SK-N-MC (cell line): ENCODE measurements at regions not wholly inside any gene's neighbourhood (a gene's known extent, or its start where the extent isn't known, plus 50 kb on each side); places are given as distances from the start of the nearest gene placed in this dataset.

Source experiments
- DNase-seq: peaks from one replicate; pipeline ENCODE4 v3.0.0-alpha.2; 2011; ENCODE audit warnings: low read depth, low spot score
- H3K27ac ChIP-seq: fragments of 200-600 bp; sonication (generic); 2 replicates; pipeline ENCODE4 v1.5.1; 2016; ENCODE audit warnings: mixed run types
- H3K36me3 ChIP-seq: fragments of 200-600 bp; sonication (generic); 2 replicates; pipeline ENCODE4 v1.6.1; 2017; ENCODE audit warnings: antibody characterized with exemption, low read length, mixed read lengths; ENCODE audit not compliant: insufficient read depth
- H3K4me3 ChIP-seq: fragments of 200-600 bp; sonication (generic); 2 replicates; pipeline ENCODE4 v1.5.1; 2016
- H3K9ac ChIP-seq: fragments of 200-600 bp; sonication (generic); 2 replicates; pipeline ENCODE4 v1.8.0; 2017; ENCODE audit warnings: mixed run types, mixed read lengths; ENCODE audit not compliant: insufficient read length
- H3K9me3 ChIP-seq: fragments of 200-600 bp; sonication (generic); 2 replicates; pipeline ENCODE4 v1.6.1; 2017; ENCODE audit warnings: low read depth, mild to moderate bottlenecking, antibody characterized with exemption, low read length, moderate library complexity, mixed read lengths
- EZH2 ChIP-seq: fragments of 200-600 bp; sonication (generic); IDR thresholded peaks from one replicate; pipeline ENCODE4 v1.6.1; 2017; ENCODE audit warnings: antibody characterized with exemption
- FOXP2 ChIP-seq: optimal IDR thresholded peaks from 2 replicates; pipeline ENCODE3; 2011; ENCODE audit warnings: mild to moderate bottlenecking, moderate library complexity; ENCODE audit not compliant: insufficient read depth; ENCODE audit errors: extremely low read length, control extremely low read depth
- POLR2AphosphoS5 ChIP-seq: IDR thresholded peaks from 2 replicates; pipeline ENCODE4 v1.6.1; 2012; ENCODE audit warnings: mild to moderate bottlenecking, low read depth, low read length, borderline replicate concordance

DNA sequence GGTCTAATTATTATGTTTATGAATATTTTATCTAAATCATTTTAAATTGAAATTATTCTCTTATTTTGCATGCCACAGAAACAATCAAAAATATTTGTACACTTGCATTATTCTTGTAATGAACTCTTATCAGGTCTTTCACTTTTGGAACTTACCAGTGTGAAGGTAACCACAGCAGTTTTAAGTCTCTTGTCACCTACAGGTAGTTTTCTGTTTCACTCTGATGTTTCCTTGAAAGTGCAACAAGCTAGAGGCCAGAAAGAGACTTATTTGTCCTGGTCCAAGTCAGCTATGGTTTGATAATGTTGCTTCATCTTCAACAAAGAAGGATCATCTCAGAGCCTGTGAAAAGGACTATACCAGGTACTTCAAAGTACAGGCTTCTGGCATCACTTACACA lies 133.4 kb upstream of the NBEA start:
- DNase-seq: no peak
- no peak overlapping the region for H3K9ac ChIP-seq
- TF ChIP-seq POLR2AphosphoS5 (no peak), EZH2 (no peak), FOXP2 (no peak)
- no peak overlapping the region for H3K27ac ChIP-seq
- H3K36me3 ChIP-seq: no peaks in the 10 kb centered on the region
- no peaks in the 10 kb centered on the region for H3K9me3 ChIP-seq
- no peak overlapping the region for H3K4me3 ChIP-seq

DNA sequence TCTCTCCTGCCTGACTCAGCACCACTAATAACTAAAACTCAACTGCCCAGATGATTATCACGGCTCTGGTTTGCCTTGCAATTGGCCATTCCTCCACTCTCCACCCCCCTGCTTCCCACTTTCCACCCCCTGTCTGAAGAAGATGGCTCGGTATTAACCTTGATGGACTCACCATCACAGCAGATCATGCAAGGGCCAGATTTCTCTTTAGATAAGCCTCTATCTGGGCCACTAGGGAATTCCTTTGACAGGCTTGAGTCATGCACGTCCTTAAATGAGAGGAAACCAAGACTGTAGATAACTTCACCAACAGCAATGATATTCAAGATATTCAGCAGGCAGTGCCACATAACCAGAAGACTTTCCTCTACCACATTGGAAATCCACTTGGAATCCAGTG lies 131.1 kb upstream of the NBEA start:
- H3K9me3 ChIP-seq: no peaks in the 10 kb centered on the region
- TF ChIP-seq POLR2AphosphoS5 (no peak), EZH2 (no peak), FOXP2 (no peak)

GRCh38 chr13:34815526-34815925 lies 126.5 kb upstream of the NBEA start:
- H3K9me3 ChIP-seq: no peaks in the 10 kb centered on the region
- TF ChIP-seq EZH2 (no peak), POLR2AphosphoS5 (no peak), FOXP2 (no peak)
- peak overlapping the region; percentile 35 for H3K9ac ChIP-seq
- peak overlapping the region; percentile 96 for H3K27ac ChIP-seq
- DNase-seq: no peak
- no peaks in the 10 kb centered on the region for H3K36me3 ChIP-seq
- peak overlapping the region; percentile 65 for H3K4me3 ChIP-seq

More for the DNA sequence above, 131.1 kb upstream of the NBEA start:
- Histone ChIP-seq H3K27ac (no peak overlapping the region), H3K4me3 (no peak overlapping the region), H3K36me3 (no peaks in the 10 kb centered on the region), H3K9ac (no peak overlapping the region)
- no peak for DNase-seq

DNA sequence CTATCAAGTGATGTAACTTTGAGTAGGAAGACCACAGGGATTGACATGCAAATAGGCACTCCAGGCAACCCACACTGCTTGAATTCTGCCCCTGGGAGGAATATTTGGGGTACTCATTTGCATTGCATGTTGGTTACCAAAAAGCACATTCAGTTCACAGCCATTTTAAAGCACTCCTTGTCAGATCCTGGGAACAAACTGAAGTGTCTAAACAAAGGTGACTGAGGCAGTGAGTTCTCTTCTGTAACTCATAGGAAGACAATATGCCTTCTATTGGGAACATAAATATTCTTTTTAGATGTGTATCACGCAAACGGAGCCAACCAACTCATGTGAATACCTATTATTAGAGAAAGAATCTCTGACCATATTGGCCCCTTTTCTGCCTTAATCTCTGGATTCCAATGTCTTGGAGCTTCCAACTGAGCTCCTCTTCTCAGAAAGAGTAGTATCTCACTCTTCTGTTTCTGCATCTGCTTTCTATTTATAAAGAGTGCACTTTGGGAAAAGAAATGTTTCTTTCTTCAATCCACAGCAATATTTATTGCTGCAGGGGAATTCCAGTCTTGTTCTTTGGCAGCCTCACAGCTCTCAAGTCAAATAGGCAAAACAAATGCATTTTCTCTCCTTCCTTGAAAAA lies 125.7 kb upstream of the NBEA start:
- Histone ChIP-seq H3K9me3 (no peaks in the 10 kb centered on the region), H3K4me3 (peak overlapping the region; percentile 65), H3K36me3 (no peaks in the 10 kb centered on the region), H3K27ac (peak overlapping the region; percentile 96), H3K9ac (no peak overlapping the region)
- DNase-seq: peak; percentile 58
- TF ChIP-seq EZH2 (no peak), FOXP2 (no peak), POLR2AphosphoS5 (no peak)

DNA sequence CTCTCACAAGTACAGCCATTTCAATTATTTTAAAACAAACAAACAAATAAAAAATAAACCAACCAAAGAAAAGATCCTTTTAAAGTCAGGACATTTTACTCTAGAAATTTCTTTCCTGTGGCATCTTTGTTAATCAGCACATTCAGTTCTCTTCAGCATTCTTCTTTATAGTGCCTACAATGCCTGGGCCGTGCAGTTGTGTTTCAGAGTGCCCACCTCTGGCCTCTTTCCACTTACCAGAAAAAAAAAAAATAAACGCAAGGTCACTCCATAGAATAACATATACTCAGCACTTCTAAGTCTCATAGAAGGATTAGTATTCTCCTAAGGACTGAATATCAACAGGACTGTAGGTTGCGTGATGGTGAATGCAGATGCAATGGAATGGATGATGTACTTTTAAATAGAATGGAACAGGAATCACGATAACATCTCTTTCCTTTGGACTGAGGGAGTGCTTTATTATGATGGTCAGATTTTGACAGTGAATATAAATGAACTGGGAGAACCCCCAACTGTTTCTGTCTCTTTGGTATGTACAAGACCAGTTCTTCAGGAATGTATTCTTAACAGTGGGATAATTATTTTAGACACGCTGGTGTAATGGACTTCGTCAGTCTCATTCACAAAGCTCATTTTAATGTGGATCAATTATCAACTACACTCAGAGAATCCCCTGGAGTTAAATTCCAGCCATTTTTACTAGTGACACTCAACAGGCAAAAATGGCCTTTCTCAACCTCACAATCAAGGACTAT lies 125.0 kb upstream of the NBEA start:
- no peak for DNase-seq
- H3K27ac ChIP-seq: peak overlapping the region; percentile 96
- no peaks in the 10 kb centered on the region for H3K9me3 ChIP-seq

DNA sequence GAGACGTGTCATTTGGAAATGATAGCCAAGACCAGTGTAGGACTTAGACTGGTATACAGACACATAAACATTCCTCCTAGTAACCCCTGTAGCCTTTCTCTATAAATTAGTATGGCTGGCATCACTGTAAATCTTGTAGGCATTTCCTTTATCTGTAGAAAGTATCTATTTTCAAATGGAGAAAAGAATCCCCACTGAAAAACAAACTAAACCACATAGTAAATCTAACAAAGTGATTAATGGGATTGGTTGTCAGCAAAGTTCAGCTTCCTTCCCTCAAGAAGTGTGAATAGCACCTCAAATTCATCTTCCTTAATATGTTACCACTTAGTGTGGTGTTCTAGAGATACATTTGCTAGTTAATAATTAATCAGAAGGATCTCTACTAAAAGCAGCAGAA lies 119.4 kb upstream of the NBEA start:
- Histone ChIP-seq H3K9me3 (no peaks in the 10 kb centered on the region), H3K4me3 (no peak overlapping the region), H3K9ac (no peak overlapping the region), H3K27ac (no peak overlapping the region), H3K36me3 (no peaks in the 10 kb centered on the region)
- no peak for TF ChIP-seq FOXP2
- no peak for TF ChIP-seq POLR2AphosphoS5
- TF ChIP-seq EZH2: no peak
- no peak for DNase-seq

More for the DNA sequence above, 125.0 kb upstream of the NBEA start:
- TF ChIP-seq EZH2: no peak
- TF ChIP-seq FOXP2: no peak
- TF ChIP-seq POLR2AphosphoS5: no peak
- H3K36me3 ChIP-seq: no peaks in the 10 kb centered on the region
- peak overlapping the region; percentile 65 for H3K4me3 ChIP-seq
- no peak overlapping the region for H3K9ac ChIP-seq

GRCh38 chr13:34826432-34826831 lies 115.6 kb upstream of the NBEA start:
- Histone ChIP-seq H3K36me3 (no peaks in the 10 kb centered on the region), H3K9ac (no peak overlapping the region), H3K4me3 (no peak overlapping the region), H3K9me3 (no peaks in the 10 kb centered on the region), H3K27ac (no peak overlapping the region)
- DNase-seq: no peak
- TF ChIP-seq EZH2 (no peak), FOXP2 (no peak)

GRCh38 chr13:34833562-34834182 lies 108.4 kb upstream of the NBEA start:
- no peaks in the 10 kb centered on the region for H3K36me3 ChIP-seq
- H3K27ac ChIP-seq: no peak overlapping the region
- no peak for DNase-seq
- no peaks in the 10 kb centered on the region for H3K9me3 ChIP-seq
- H3K9ac ChIP-seq: no peak overlapping the region
- TF ChIP-seq POLR2AphosphoS5: no peak
- no peak for TF ChIP-seq FOXP2
- no peak for TF ChIP-seq EZH2
- H3K4me3 ChIP-seq: no peak overlapping the region

- H3K9me3 ChIP-seq: no peaks in the 10 kb centered on the region
- no peak overlapping the region for H3K4me3 ChIP-seq
- H3K27ac ChIP-seq: no peak overlapping the region
- H3K36me3 ChIP-seq: no peaks in the 10 kb centered on the region
- no peak for DNase-seq
- TF ChIP-seq EZH2 (no peak), FOXP2 (no peak), POLR2AphosphoS5 (no peak)
- no peak overlapping the region for H3K9ac ChIP-seq
These were observed 99.6 kb upstream of the NBEA start for GRCh38 chr13:34842466-34842865.
